ENCODE measurements at regions not wholly inside any gene's neighbourhood (a gene's known extent, or its start where the extent isn't known, plus 50 kb on each side); places are given as distances from the start of the nearest gene placed in this dataset.

DNA sequence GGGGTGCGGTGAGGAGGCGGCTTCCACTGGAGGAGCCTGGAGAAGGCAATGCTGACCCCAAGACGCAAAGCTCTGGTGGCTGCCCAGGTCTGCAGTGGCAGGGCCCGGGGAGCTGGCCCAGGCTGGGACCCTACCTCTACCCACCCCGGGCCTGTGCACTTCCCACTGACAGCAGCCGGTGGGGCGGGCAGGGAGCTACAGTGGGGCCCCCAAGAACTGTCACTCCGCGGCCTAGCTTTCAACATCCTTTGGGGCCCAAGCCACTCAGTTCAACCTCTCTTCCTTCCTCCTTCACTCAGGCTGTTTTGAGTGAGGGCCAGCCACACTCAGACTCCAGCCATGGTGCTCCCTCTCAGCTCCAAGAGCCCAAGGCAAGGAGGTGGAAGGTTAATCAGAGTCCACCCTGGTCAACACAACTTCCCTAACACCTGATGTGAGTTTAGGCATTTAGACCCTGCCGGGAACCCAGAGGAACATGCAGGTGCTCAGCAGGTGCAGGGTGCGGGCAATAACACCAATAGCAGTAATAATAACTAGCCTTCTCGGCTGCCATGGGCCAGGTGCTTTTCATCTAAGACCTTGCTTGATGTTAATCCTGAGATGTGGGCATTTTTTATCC lies 93.6 kb downstream of the ZFP36L2 start:
- Histone ChIP-seq H3K4me2 (ENCODE audit: low read length) (peak overlapping the region; percentile 53), H3K36me3 (ENCODE audit: insufficient read depth, low read length) (no peaks in the 10 kb centered on the region), H3K79me2 (ENCODE audit: insufficient read depth, low read depth, low read length) (no peaks in the 10 kb centered on the region), H3K4me3 (ENCODE audit: low read depth, low read length, poor library complexity, severe bottlenecking) (no peak overlapping the region), H3K27ac (ENCODE audit: low read depth, low read length, poor library complexity, severe bottlenecking) (peak overlapping the region; percentile 93), H3K9me3 (ENCODE audit: low read length) (no peaks in the 10 kb centered on the region), H2AFZ (ENCODE audit: low read length) (peak overlapping the region; percentile 71; the same call in 1 of the 2 replicates), H4K20me1 (ENCODE audit: insufficient read depth, low read length) (no peaks in the 10 kb centered on the region), H3K4me1 (ENCODE audit: insufficient read depth, low read length, poor library complexity, severe bottlenecking) (peaks cover 99% of the 10 kb centered on the region), H3K9me2 (ENCODE audit: insufficient read depth, low read length) (no peaks in the 10 kb centered on the region)
- ChIA-PET POLR2A (interaction anchor here (1.0 to 4.9 kb wide), 4 partner anchors 42 to 95 kb away, joined by 4 to 50 read pairs (median 15); partner anchors contain the start of gene ZFP36L2), CTCF (ENCODE audit: unreplicated experiment) (interaction anchor here (0.6 to 3.2 kb wide), 8 partner anchors 23 to 276 kb away, joined by 3 to 17 read pairs (median 4); no protein-coding TSS in a partner anchor)
- no TSS peak for BruUV-seq (replicated peaks)
- TF ChIP-seq EZH2phosphoT487 (IDR thresholded peaks at IDR 0.05; ENCODE audit: borderline replicate concordance, low read depth, low read length) (no peak), CTCF (conservative IDR thresholded peaks at IDR 0.05; ENCODE audit: low read length) (no peak)
- DNase-seq (ENCODE audit: low spot score): peak; percentile 75
- intact Hi-C loops (cut with micrococcal nuclease; ENCODE audit: unreplicated experiment): loop anchor here (1.0 kb wide), 1 partner anchor 38 kb away; no protein-coding TSS in a partner anchor

DNA sequence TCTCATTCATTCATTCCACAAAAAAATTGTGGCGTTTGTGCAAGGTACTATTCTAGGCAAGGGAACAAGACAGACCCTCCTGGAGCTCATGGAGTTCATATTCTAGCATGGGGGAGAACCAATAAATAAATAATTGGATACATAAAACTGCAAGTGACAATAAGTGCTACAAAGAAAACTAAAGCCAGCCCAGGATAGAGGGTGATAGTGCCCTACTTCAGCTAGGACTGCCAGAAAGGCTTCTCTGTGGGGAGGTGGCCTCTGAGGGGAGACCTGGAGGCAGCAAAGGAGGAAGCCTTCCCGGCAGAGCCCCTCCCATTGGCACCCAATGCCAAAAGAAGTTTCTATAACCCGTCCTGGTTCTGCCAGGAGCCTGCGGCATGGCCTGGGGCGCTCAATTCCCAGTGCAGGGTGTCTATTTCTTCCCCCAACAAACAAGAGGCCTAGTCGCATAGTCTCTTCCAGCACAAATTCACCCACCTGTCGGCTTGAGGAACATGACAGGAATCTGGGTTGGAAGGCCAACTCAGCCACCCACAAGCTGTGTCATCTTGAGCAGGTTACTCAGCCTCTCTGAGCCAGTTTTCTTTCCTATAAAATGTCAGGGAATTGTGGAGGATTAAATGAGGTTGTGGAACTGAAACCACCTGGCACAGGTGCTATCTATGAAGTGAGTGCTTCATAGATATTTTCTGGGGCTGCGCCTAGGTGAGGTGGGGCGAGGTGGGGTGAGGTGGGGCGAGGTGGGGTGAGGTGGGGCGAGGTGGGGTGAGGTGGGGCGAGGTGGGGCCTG lies 94.3 kb downstream of the ZFP36L2 start:
- intact Hi-C loops (cut with micrococcal nuclease; ENCODE audit: unreplicated experiment): loop anchor here (1.0 to 2.0 kb wide), 6 partner anchors 38 to 352 kb away; no protein-coding TSS in a partner anchor
- H3K4me3 ChIP-seq (ENCODE audit: low read depth, low read length, poor library complexity, severe bottlenecking): peak overlapping the region; percentile 3
- H3K79me2 ChIP-seq (ENCODE audit: insufficient read depth, low read depth, low read length): no peaks in the 10 kb centered on the region
- H3K36me3 ChIP-seq (ENCODE audit: insufficient read depth, low read length): no peaks in the 10 kb centered on the region
- no TSS peak for BruUV-seq (replicated peaks)
- DNase-seq (ENCODE audit: low spot score): no peak
- peak overlapping the region; percentile 56 for H3K4me2 ChIP-seq (ENCODE audit: low read length)
- peak; percentile 15; the same call in 1 of the 2 replicates for TF ChIP-seq CTCF (conservative IDR thresholded peaks at IDR 0.05; ENCODE audit: low read length)
- TF ChIP-seq EZH2phosphoT487 (IDR thresholded peaks at IDR 0.05; ENCODE audit: borderline replicate concordance, low read depth, low read length): no peak
- CTCF ChIA-PET (ENCODE audit: unreplicated experiment): interaction anchor here (0.7 to 3.2 kb wide), 4 partner anchors 31 to 277 kb away, joined by 3 to 17 read pairs (median 8); no protein-coding TSS in a partner anchor
- no peaks in the 10 kb centered on the region for H3K9me3 ChIP-seq (ENCODE audit: low read length)
- peak overlapping the region; percentile 93 for H3K27ac ChIP-seq (ENCODE audit: low read depth, low read length, poor library complexity, severe bottlenecking)
- H2AFZ ChIP-seq (ENCODE audit: low read length): peak overlapping the region; percentile 79; the same call in 1 of the 2 replicates
- POLR2A ChIA-PET: interaction anchor here (0.6 to 4.9 kb wide), 6 partner anchors 43 to 448 kb away, joined by 3 to 50 read pairs (median 9); partner anchors contain the start of gene ZFP36L2
- no peaks in the 10 kb centered on the region for H3K9me2 ChIP-seq (ENCODE audit: insufficient read depth, low read length)
- no peaks in the 10 kb centered on the region for H4K20me1 ChIP-seq (ENCODE audit: insufficient read depth, low read length)
- peaks cover 99% of the 10 kb centered on the region for H3K4me1 ChIP-seq (ENCODE audit: insufficient read depth, low read length, poor library complexity, severe bottlenecking)

Data from OCI-LY7 (cell line).